SKM-1 (cell line): ENCODE measurements at regions not wholly inside any gene's neighbourhood (a gene's known extent, or its start where the extent isn't known, plus 50 kb on each side); places are given as distances from the start of the nearest gene placed in this dataset.
"Not testable (repeated sequence)": the region's sequence is repeated elsewhere in the genome, so short reads cannot be mapped to it uniquely, and the experiment has no call there.

Source experiments
- DNase-seq: peaks from one replicate; lab custom pipeline; 2025; ENCODE audit not compliant: unreplicated experiment; lab: John Stamatoyannopoulos, UW

DNA sequence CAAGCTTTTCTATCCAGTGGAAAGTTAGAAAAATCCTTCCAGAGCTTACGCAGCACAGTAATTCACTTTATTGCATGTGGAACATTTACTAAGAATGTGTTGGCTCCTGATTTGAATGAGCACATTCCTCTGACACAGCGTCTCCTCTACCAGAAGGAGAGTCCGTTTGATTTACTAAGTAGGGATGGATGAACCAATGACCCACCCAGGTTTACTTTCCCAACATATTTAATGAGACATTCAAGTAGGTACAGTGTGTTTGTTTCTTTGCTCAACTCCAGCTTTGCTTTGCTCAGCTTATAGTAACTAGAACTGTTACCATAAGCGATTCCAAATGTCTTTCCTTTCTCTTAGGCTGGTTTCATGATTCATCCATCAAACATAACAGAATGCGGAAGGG is 161.7 kb downstream of the SMARCA1 start:
- no peak for DNase-seq

DNA sequence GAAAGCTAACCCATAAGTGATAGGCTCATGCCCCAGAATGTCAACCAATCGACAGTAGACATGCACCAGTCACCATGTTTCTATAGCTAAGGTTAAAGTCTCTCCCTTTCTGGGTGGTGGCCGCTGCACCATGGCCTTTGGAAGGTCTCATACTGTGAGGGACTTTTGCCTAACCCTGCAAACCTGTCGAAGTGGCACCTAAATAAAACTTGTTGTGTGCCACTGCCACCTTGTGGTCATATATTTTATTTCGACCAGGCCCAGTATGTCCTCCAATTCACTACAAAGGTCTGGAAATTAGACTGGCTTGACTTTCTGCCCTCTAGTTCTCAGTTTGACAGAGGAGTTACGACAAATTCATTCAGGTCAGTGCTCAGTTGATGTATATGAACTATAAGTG is 163.1 kb downstream of the SMARCA1 start:
- DNase-seq = no peak

DNA sequence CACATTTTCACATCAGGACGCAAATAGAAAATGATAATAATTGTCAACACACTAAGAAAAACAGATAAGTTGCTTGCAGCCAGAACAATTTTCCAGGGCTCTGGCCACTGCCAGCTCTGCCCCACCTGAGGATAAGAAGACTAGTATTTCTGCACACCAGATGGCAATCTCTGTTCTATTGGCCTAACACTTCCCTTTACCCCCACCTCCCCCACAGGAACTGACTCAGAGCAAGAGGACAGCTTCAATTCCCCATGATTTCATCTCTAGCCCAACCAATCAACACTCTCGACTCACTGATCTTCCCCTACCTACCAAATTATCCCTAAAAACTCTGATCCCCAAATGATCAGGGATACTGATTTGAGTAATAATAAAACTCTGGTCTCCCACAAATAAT is 164.0 kb downstream of the SMARCA1 start:
- peak; percentile 1 for DNase-seq

DNA sequence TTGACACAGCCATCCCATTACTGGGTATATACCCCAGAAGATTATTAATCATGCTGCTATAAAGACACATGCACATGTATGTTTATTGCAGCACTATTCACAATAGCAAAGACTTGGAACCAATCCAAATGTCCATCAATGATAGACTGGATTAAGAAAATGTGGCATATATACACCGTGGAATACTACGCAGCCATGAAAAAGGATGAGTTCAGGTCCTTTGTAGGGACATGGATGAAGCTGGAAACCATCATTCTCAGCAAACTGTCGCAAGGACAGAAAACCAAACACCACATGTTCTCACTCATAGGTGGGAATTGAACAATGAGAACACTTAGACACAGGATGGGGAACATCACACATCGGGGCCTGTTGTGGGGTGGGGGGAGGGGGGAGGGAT is 165.9 kb downstream of the SMARCA1 start:
- not testable (repeated sequence) for DNase-seq

DNA sequence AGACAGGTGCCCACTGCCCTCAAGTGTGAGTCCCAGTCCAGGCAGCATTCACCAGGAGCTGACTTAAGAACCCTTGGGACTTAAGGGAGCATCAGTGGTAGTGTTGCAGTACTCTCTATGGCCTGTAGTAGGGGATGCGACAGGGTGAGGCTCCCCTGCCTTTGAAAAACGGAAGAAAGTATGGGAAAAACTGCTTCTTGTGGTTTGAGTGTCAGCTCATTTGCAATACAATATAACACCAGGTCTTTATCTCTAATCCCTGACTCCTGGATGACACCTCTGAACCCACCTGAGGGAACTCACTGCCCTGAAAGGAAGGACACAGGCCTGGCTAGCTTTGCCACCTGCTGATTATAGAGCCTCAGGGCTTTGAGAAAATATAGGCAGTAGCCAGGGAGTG is 176.0 kb downstream of the SMARCA1 start:
- DNase-seq = no peak

DNA sequence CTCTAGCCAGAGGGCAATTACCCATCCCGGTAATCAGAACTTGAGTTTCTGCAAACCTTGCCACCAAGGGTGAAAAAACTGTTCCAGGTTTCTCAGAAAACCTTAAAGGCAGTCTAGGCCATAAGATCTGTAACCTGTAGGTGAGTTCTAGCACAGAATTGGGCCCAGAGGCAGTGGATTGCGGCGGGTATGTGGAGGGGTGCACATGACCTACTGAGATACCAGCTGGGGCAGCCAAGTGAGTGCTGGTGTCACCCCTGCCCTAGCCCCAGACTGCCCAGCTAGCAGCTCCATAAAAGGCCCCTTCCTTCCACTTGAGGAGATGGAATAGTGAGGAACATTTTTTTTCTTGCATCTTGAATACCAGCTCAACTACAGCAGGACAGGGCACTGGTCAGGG is 176.7 kb downstream of the SMARCA1 start:
- DNase-seq = no peak

DNA sequence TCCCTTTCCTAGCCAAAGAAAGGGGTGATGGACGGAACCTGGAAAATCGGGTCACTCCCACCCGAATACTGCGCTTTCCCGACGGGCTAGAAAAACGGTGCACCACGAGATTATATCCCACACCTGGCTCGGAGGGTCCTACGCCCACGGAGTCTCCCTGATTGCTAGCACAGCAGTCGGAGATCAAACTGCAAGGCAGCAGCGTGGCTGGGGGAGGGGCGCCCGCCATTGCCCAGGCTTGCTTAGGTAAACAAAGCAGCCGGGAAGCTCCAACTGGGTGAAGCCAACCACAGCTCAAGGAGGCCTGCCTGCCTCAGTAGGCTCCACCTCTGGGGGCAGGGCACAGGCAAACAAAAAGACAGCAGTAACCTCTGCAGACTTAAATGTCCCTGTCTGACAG is 186.0 kb downstream of the SMARCA1 start:
- not testable (repeated sequence) for DNase-seq

DNA sequence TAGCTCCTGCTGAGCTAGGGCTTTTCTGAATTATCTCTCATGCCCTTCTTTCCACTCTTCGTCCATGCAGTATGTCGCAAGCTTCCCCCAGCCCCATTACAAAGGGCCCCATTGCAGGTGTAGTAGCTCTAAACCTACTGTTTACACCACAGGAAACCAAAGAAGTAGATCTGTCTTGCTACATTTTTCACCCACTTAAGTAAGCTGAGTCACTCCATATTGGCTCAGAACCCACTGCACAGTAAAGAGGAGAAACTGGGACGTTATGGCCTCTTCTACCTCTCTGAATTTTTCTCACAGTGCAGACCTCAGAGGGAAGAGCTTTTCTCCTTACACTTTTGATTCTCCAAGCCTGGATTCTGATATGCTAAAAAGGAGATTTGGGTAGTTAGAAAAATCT is 200.2 kb downstream of the SMARCA1 start:
- no peak for DNase-seq

DNA sequence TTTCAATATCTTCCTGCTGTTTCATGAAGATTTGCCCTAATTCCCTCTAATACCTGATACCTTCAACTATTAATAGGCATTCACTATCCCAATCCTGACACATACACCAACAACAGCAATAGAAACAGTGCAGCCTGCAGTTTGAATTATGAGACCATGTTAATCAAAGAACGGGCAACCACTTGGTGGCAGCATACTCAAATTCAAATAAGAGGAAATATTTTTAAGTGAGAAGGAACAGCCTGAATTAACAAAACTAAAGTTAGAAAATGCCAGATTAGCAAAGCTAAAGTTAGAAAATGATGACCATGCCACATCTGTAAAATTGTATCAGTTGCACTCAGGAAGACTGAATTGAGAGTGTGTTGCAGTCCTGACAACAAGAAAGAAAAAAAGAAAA is 204.9 kb downstream of the SMARCA1 start:
- DNase-seq = no peak

DNA sequence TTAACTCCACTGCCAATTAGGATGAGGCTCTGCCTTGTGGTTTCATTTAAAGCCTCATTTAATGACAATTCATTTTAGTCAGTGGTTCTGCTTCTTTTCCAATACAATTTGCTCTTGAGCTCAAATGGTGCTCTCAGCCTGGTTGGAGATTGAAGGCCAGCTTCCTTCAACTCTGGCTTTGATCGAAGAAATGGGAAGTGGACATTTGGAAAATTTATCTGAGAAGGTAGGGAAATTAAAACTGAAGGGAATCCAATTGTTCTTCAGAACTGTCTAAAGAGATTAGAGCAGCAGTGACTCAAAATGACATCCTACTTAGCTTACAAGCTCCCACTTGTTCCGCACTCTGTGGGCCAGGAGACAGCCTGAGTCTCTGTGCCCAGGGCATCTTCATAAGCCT is 206.8 kb downstream of the SMARCA1 start:
- no peak for DNase-seq

DNA sequence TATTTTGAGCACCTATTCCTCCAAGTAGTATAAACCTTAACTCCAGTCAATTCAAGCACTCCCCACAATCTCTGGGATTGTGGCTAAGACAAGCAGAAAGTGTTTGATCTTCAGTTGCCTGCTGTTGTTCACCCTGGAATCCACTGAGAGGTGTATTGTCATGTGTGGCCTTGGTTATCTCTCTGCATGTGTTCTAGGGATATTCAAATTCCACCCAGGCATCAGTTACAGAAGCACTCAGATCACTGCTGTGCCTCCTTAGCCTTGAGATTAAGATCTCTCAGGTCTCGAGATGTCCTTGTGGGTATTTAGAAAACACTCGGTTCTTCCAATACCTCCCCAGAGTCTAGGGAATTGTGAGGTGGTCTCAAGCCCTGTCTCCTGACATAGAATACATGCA is 213.3 kb downstream of the SMARCA1 start:
- DNase-seq = no peak

DNA sequence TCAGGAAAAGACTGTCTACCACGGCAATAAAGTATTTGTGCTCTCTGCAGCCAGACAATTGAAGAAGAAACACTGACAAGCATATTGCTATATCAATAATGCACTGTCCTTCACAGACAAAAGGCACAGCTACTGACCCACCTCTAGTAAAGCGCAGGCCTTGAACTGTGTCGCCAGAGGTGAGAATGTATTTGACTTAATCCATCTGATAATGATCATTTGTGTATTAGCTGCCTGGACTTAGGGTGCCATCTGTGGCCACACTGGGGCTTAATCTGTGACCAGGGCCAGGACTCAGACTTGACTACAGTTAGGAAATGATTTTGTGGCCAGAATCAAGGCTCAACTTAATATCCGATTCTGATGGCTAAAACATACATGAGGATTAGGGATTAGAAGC is 260.4 kb downstream of the SMARCA1 start:
- DNase-seq = no peak

DNA sequence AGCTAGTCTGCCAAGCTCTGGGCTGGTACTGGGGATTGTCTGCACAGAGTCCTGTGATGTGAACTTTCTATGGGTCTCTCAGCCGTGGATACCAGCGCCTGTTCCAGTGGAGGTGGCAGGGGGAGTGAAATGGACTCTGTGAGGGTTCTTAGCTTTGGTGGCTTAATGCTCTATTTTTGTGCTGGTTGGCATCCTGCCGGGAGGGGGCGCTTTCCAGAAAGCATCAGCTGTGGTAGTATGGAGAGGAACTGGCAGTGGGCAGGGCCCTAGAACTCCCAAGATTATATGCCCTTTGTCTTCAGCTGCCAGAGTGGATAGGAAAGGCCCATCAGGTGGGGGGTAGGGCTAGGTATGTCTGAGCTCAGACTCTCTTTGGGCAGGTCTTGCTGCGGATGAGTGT is 267.8 kb downstream of the SMARCA1 start:
- not testable (repeated sequence) for DNase-seq

DNA sequence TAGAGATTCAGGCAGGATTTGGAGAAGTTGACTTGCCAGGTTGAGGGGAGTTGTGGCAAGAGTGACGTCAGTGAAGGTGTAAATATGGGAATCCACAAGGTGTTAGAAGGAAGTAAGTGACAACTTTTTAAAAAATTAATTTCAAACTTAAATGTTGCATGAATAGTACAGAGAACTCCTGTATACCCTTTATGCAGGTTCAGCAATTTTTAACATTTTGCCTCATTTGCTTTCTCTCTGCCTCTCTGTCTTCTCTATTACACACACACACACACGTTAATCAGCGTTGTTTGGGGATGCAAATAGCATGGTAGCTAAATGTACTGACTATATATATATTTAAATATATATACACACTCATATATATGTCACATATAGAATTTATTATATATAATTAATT is 273.7 kb downstream of the SMARCA1 start:
- no peak for DNase-seq

DNA sequence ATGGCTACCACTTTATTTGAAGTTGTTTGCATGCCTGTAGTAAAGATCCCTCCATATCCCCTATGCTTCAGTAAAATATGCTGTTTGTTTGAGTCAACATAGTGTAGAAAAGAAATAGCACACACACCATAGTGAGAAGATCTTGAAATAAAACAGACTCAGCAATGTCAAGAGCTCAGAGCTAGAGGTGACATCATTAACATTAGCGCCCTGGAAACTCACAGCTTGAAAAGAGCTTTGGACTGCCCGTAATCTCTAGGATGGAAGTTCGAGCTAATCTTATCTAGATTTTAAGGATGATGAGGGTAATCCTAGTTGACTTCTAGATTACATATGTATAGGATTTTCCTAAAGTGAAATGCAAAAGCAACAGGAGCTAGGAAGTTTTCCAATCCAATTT is 275.6 kb downstream of the SMARCA1 start:
- no peak for DNase-seq

DNA sequence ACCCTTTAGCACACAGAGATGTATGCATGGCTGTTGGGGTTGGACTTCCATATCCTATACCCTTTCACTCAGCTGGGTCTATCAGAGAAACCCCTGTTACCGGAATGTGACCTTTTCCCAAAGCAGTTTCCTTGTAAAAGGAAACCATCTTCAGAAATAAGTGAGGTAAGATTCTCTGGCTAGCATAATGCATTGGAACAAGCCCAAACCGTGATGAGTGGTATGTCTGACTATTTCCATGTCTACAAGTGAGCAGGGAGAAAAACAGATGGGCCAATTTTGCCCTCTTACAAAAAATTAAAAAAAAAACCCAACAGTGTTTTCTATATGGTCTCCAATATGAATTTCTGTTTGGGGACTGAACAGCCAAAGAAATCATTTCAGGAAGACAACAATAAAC is 283.9 kb downstream of the SMARCA1 start:
- DNase-seq = no peak

DNA sequence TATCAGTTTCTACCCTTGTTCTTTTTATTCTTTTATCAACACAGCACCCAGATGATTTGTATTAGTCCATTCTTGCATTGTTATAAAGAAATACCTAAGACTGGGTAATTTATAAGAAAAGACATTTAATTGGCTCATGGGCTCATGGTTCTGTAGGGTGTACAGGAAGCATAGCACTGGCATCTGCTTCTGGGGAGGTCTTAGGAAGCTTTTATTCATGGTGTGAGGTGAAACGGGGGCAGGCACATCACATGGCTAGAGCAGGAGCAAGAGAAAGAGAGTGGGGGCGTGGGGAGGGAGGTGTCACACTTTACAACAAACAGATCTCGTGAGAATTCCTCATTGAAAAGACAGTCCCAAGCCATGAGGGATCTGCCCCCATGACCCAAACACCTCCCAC is 285.3 kb downstream of the SMARCA1 start:
- no peak for DNase-seq

DNA sequence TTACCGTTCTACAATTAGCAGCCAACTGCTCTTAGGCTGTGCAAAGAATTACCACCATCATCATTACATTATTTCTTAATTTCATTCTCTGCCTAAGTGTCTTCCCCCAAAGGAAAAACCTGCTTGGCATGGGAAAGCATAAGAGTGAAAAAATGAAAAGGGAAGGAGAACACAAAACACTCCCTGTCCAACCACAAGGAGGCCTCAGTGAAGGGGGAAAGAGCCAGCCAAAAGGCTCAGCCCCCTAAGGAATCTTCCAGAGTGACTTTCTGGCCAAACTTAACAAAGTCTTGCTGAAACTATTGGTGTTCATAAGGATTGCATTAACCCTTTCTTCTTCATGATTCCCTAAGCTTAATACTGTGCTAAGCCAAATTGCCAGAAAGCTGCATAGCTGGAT is 287.4 kb downstream of the SMARCA1 start:
- no peak for DNase-seq

DNA sequence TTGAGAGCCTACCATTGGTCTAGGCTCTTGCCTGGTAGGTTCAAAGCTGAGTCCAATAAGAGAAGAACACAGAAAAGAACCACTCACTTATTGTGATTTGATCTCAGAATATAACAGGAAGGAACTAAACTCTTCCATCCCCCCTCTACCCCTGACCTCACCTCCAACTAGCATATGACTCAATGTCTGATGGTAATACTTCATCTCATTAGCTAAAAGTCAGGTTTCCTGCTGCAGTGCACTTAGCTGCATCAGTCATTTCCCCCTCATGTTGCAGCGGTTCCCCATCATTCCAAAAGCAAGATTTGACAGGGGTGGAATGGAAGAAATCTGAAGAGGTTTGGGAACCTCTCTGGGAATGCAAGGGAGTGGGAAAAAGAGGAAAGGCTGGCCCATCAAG is 289.5 kb downstream of the SMARCA1 start:
- DNase-seq = no peak

DNA sequence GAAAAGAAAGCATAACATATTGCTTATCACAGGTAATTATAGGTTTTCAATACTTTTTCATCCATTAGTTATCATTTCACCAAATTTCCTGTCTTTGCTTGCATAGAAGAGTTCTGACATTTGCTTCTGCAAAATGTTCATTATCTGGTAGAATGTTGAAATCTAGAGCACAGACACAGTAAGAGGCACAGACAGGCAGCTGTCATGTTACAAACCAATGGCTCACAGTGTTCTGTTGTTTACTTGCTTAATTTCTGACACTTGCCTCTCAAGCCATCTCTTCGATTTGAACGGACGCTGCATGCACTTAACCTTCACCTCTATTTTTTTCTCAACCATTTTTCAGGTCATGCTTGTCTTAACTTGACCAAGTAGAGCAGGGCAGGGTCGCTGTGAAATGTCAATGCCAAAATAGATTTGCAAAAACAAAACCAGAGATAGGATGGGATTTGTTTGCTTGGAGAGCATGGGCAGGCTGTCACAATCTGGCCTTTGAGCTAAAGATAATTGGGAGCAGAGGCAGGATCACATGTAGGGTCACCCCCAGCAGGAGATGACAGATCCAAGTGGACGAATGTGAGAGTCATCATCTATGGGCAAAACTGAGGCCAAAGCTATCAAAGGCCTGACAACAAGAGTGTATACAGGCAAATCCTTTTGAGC is 292.3 kb downstream of the SMARCA1 start:
- no peak for DNase-seq

DNA sequence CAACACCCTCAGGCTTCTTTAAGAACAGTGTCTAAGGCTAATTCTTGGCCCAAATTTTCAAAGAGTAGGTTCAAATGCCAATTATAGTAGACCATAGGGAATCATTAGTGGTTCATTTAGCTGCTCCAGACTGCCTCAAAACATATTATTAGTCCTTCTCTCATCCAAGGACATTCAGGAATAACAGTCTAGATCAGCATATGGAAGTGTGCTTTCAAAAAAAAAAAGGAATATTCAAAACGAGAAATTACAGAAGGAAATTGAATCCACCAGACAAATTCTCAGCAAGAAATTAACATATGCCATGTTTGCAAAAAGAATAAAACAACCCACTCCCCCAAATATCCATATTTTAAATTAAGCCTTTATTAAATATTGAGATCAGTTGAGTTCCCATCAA is 293.1 kb downstream of the SMARCA1 start:
- DNase-seq = no peak

DNA sequence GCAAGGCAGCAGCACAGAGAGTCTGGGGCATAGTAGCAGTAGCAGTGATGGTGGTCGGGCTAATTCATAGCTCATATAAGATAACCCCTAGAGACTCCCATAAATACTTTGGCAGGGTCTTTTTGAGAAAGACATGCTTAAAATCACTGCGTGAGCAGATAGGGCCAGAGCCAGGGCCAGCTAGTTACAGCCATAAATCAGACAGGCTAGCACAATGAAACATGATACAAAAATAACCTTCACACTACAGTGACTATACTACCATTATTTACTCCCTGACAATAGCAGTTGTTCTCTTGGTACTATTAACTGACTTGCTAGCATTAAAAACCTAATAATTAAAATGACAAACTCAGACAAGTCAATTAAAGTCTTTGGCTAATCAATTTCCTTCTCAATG is 295.9 kb downstream of the SMARCA1 start:
- DNase-seq = no peak

DNA sequence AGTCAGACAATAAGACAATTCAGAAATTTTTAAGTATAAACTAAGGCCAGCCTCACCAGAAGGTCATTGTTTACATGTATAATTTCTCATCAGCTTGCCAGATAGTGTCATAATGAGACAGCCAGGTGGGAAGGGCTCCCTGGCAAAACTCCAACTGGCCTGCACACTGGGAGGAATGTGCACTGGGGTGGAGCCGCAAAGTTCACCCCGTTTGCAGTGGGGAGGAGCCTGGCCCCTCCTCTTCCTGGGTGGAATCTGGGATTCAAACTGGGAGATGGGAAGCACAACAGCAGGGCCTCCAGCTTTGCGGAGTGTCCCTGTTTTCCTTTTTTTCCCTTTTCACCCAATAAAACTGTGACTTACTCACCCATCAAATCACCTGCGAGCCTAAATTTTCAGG is 329.9 kb downstream of the SMARCA1 start:
- no peak for DNase-seq

DNA sequence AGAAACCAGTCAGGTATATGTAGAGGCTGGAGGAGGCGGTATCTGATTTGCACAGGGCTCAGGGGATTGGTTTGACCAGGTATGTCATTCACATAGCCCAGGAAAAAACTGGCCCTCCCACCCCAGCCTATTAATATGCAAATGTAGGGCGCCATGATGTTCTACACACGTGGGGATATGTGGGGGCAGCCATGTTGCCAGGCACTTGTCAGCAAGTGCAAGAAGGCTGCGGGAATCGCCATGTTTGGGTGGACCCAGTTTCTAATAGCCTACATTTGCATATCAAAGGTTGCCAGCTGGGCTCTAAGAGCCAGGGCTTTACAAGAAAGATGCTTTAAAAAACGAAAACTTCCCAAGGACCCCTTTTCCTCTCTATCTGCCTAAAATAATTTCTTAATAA is 335.1 kb downstream of the SMARCA1 start:
- no peak for DNase-seq
